Activated CD8-positive, alpha-beta T cell treated with anti-CD3 and anti-CD28 coated beads for 36 hours (primary cell): ENCODE measurements at regions not wholly inside any gene's neighbourhood (a gene's known extent, or its start where the extent isn't known, plus 50 kb on each side); places are given as distances from the start of the nearest gene placed in this dataset.

ENCODE experiments used
- ATAC-seq: fragments of 200-7000 bp; cut with Tn5 transposase; one replicate; pipeline ENCODE4 v1.10.0; 2021; ENCODE audit warnings: mild to moderate bottlenecking, moderate library complexity
- CTCF ChIA-PET: fragments of 350-600 bp; sonication (Branson Sonifier 250); formaldehyde crosslinking; loops from one replicate; lab custom pipeline; 2021; ENCODE audit warnings: antibody characterized with exemption; lab: Charles Lee
- POLR2A ChIA-PET: fragments of 350-600 bp; sonication (Branson Sonifier 250); formaldehyde crosslinking; loops from one replicate; lab custom pipeline; 2021; ENCODE audit warnings: antibody characterized with exemption; lab: Charles Lee
- DNase-seq: peaks from one replicate; pipeline ENCODE4 v3.0.0-alpha.2; 2020
- H3K27ac Mint-ChIP-seq: one replicate; pipeline ENCODE4 v1.8.0; 2021; ENCODE audit warnings: mild to moderate bottlenecking, mixed read lengths
- H3K27me3 Mint-ChIP-seq: one replicate; pipeline ENCODE4 v1.8.0; 2021; ENCODE audit warnings: mixed read lengths
- H3K36me3 Mint-ChIP-seq: one replicate; pipeline ENCODE4 v1.8.0; 2021; ENCODE audit warnings: low read depth, mixed read lengths
- H3K4me1 Mint-ChIP-seq: one replicate; pipeline ENCODE4 v1.8.0; 2021; ENCODE audit warnings: low read depth, mixed read lengths
- H3K4me3 Mint-ChIP-seq: one replicate; pipeline ENCODE4 v1.8.0; 2021; ENCODE audit warnings: mild to moderate bottlenecking, moderate library complexity, mixed read lengths
- H3K9me3 Mint-ChIP-seq: one replicate; pipeline ENCODE4 v1.8.0; 2021; ENCODE audit warnings: mixed read lengths
- intact Hi-C: fragments of 100-400 bp; cut with micrococcal nuclease; formaldehyde crosslinking; loops from one replicate; pipeline ENCODE4 v1.10.0; 2022
- TF ChIP-seq, protein P1 (sequence below): fragments of 200-600 bp; IDR thresholded peaks from one replicate; pipeline ENCODE4 v1.8.0; 2022; ENCODE audit warnings: antibody characterized with exemption, mild to moderate bottlenecking

DNA sequence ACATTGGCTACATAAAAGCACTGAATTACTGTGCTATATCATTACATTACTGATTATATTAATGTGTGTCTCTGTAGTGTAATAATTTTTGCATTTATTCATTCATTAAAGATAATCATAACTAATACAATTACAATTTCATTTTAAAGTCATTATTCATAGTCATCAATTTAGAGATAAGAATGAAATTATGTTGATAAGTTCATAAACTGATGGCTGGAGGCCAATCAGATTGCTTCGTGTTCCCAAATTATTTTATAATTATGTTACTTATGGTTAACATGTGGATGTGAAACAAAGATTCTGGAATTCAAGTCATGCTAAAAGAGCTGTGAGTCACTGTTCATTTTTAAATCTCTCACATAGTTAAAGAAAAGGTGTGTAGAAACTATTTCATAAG is 223.4 kb upstream of the HAND2 start:
- TF ChIP-seq, protein P1, sequence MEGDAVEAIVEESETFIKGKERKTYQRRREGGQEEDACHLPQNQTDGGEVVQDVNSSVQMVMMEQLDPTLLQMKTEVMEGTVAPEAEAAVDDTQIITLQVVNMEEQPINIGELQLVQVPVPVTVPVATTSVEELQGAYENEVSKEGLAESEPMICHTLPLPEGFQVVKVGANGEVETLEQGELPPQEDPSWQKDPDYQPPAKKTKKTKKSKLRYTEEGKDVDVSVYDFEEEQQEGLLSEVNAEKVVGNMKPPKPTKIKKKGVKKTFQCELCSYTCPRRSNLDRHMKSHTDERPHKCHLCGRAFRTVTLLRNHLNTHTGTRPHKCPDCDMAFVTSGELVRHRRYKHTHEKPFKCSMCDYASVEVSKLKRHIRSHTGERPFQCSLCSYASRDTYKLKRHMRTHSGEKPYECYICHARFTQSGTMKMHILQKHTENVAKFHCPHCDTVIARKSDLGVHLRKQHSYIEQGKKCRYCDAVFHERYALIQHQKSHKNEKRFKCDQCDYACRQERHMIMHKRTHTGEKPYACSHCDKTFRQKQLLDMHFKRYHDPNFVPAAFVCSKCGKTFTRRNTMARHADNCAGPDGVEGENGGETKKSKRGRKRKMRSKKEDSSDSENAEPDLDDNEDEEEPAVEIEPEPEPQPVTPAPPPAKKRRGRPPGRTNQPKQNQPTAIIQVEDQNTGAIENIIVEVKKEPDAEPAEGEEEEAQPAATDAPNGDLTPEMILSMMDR = no peak
- H3K27me3 Mint-ChIP-seq = no peaks in the 10 kb centered on the region
- no peaks in the 10 kb centered on the region for H3K4me1 Mint-ChIP-seq
- H3K9me3 Mint-ChIP-seq = no peaks in the 10 kb centered on the region
- ChIA-PET CTCF (no interaction called here), POLR2A (no interaction called here)
- intact Hi-C loops = loop anchor here (10.0 kb wide), 1 partner anchor 249 kb away; no protein-coding TSS in a partner anchor
- ATAC-seq = no peak
- H3K36me3 Mint-ChIP-seq = no peaks in the 10 kb centered on the region
- H3K27ac Mint-ChIP-seq = no peak overlapping the region
- DNase-seq = no peak
- no peak overlapping the region for H3K4me3 Mint-ChIP-seq

DNA sequence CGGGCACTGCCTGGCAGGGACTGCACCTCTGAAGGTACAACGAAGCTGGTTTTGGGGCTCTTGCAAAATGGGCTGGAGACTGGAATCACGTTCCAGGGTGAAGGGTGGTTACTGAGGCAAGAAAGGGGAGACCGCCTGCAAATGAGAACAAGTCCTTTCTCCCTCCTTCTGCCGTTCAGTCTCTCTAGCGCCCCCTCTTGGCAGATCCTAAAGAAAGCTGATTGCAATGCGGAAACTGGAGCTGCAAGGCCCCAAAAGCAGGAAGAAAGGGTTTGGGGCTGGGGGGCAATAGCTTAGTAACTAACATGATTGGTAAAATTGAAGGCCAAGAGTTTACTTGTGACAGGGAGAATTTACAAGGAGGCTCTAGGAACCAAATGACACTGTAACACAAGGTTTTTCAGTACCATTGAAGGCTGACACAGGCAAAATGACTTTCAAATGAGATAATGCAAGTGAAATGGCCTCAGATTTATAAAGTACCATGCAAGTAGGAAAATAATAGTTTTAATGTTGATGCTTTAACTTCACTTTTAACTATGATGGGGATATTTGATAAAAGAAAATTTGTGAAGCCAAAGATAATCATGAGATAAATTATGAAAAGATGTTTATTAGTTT is 222.7 kb upstream of the HAND2 start:
- intact Hi-C loops = loop anchor here (10.0 kb wide), 1 partner anchor 248 kb away; no protein-coding TSS in a partner anchor
- Mint-ChIP-seq H3K36me3 (no peaks in the 10 kb centered on the region), H3K27ac (no peak overlapping the region), H3K9me3 (no peaks in the 10 kb centered on the region), H3K4me1 (no peaks in the 10 kb centered on the region), H3K27me3 (no peaks in the 10 kb centered on the region), H3K4me3 (no peak overlapping the region)
- CTCF ChIA-PET = interaction anchor here (0.6 to 1.8 kb wide), 9 partner anchors 14 to 740 kb away, joined by 3 to 7 read pairs (median 3); no protein-coding TSS in a partner anchor
- POLR2A ChIA-PET = no interaction called here
- TF ChIP-seq, protein P1 = peak; percentile 48
- no peak for ATAC-seq
- DNase-seq = peak; percentile 45

DNA sequence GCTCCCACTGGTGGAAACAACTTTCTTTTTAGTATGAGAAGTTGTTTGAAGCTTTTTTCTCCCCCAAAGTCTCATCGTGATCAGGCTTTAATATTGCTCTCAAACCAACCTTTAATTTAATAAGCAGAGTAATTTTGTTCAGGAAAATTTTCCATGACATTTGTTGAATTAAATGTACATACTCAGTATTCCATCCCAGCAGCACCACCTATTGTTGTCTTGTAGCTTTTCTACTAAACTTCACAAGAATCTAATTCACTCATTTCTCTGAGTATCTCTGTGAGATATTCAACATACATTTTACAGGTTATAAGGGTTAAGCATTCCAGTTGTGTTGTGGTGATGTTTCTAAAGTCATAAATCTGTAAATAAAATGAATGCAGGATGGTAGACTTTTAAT is 218.3 kb upstream of the HAND2 start:
- no peaks in the 10 kb centered on the region for H3K36me3 Mint-ChIP-seq
- no peaks in the 10 kb centered on the region for H3K27me3 Mint-ChIP-seq
- H3K27ac Mint-ChIP-seq = no peak overlapping the region
- DNase-seq = no peak
- H3K4me3 Mint-ChIP-seq = no peak overlapping the region
- TF ChIP-seq, protein P1 = no peak
- no peaks in the 10 kb centered on the region for H3K4me1 Mint-ChIP-seq
- ChIA-PET CTCF (interaction anchor here (1.2 kb wide), 1 partner anchor 10 kb away, joined by 3 read pairs; no protein-coding TSS in a partner anchor), POLR2A (no interaction called here)
- no peaks in the 10 kb centered on the region for H3K9me3 Mint-ChIP-seq
- intact Hi-C loops = no loop called here
- no peak for ATAC-seq

DNA sequence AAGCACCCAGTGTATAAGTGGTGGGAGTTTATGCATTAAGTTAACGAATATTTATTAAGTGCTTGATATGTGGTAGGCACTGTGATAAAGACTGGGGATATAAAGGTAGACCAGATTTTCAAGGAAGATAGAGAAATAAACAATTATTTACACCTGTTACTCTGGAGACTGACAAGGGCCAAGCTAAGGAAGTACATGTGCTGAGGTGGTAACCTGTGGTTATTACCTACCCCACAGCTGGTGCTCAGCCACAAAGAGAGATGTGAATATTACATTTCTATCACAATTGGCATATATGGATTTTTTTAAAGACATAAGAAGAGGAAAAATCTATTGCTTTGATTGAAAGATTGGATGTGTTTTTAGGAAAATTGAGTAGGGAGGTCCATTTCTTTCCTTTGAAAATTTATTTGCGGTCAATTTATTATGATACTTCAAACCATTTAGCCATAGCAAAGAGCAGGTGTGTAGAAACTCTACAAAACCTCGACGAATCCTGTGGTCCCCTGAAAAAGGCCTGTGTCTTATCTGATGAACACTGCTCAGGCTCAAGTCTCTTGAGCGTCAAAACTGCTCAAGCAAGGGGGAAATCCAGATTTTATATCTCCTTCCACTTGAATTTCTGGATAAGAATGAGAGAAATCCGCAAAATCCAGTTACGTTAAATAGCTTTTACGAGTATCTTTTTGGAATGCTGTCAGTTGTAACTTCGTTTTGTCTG is 217.7 kb upstream of the HAND2 start:
- H3K9me3 Mint-ChIP-seq = no peaks in the 10 kb centered on the region
- CTCF ChIA-PET = interaction anchor here (1.2 kb wide), 1 partner anchor 9 kb away, joined by 3 read pairs; no protein-coding TSS in a partner anchor
- H3K27me3 Mint-ChIP-seq = no peaks in the 10 kb centered on the region
- ATAC-seq (no peak), DNase-seq (no peak)
- no peak overlapping the region for H3K27ac Mint-ChIP-seq
- POLR2A ChIA-PET = no interaction called here
- intact Hi-C loops = no loop called here
- H3K4me1 Mint-ChIP-seq = no peaks in the 10 kb centered on the region
- TF ChIP-seq, protein P1 = no peak
- no peak overlapping the region for H3K4me3 Mint-ChIP-seq
- no peaks in the 10 kb centered on the region for H3K36me3 Mint-ChIP-seq

DNA sequence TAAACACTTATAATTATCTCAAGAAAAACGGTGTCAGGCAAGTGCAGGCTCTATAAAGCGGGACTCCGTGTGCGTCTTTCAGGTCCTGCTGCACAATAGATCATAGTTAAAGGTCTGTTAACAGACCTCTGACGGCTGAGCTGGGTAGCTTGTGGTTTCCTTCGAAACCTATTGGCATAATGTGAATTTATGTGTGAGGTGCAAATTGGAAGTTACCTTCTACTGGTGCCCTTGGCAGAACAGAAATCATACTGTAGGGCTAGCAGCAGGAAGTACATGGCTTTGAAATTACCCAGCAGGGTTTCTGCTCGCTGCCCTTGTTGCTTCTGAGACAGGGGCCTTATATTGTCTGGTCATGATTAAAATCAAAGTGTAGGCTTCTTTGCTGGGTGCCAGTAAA is 216.4 kb upstream of the HAND2 start:
- intact Hi-C loops = no loop called here
- CTCF ChIA-PET = no interaction called here
- TF ChIP-seq, protein P1 = no peak
- H3K4me1 Mint-ChIP-seq = no peaks in the 10 kb centered on the region
- POLR2A ChIA-PET = no interaction called here
- H3K36me3 Mint-ChIP-seq = no peaks in the 10 kb centered on the region
- H3K27me3 Mint-ChIP-seq = no peaks in the 10 kb centered on the region
- DNase-seq (no peak), ATAC-seq (no peak)
- no peak overlapping the region for H3K27ac Mint-ChIP-seq
- no peaks in the 10 kb centered on the region for H3K9me3 Mint-ChIP-seq
- no peak overlapping the region for H3K4me3 Mint-ChIP-seq
